ENCODE measurements at regions not wholly inside any gene's neighbourhood (a gene's known extent, or its start where the extent isn't known, plus 50 kb on each side); places are given as distances from the start of the nearest gene placed in this dataset.

- TF ChIP-seq POLR2A (IDR thresholded peaks at IDR 0.05) (no peak), CTCF (IDR thresholded peaks at IDR 0.05) (no peak)
These were observed 387.7 kb downstream of the PAX1 start for GRCh38 chr20:22093122-22093521.
